Neural cell (in vitro differentiated cells): ENCODE measurements at regions not wholly inside any gene's neighbourhood (a gene's known extent, or its start where the extent isn't known, plus 50 kb on each side); places are given as distances from the start of the nearest gene placed in this dataset.

Experiments
- H2AFZ ChIP-seq: fragments of 200-600, 300-800 bp; sonication (generic), shearing (Covaris generic); 2 replicates; pipeline ENCODE4 v1.6.0; 2014; ENCODE audit warnings: low read depth, mild to moderate bottlenecking, antibody characterized with exemption, low read length, moderate library complexity
- H3F3A ChIP-seq: fragments of 200-600 bp; shearing (Covaris generic); 2 replicates; pipeline ENCODE4 v1.6.1; 2016; ENCODE audit warnings: mild to moderate bottlenecking, moderate library complexity, mixed read lengths, antibody characterized with exemption, low read length; ENCODE audit not compliant: insufficient read depth, poor library complexity, severe bottlenecking
- H3K27ac ChIP-seq: fragments of 200-600, 300-800 bp; sonication (generic), shearing (Covaris generic); 2 replicates; pipeline ENCODE4 v1.5.1; 2014; ENCODE audit warnings: mild to moderate bottlenecking, low read length, moderate library complexity
- H3K27me3 ChIP-seq: fragments of 300-800, 200-600 bp; sonication (generic), shearing (Covaris generic); 2 replicates; pipeline ENCODE4 v1.6.0; 2014; ENCODE audit warnings: mild to moderate bottlenecking, low read depth, low read length, moderate library complexity; ENCODE audit not compliant: insufficient read depth
- H3K36me3 ChIP-seq: fragments of 300-800, 200-600 bp; sonication (generic), shearing (Covaris generic); 2 replicates; pipeline ENCODE4 v1.5.1; 2014; ENCODE audit warnings: mild to moderate bottlenecking, antibody characterized with exemption, low read length, moderate library complexity; ENCODE audit not compliant: insufficient read depth
- H3K4me2 ChIP-seq: fragments of 300-800, 200-600 bp; sonication (generic), shearing (Covaris generic); 2 replicates; pipeline ENCODE4 v1.6.0; 2014; ENCODE audit warnings: mild to moderate bottlenecking, low read length
- H3K4me3 ChIP-seq: fragments of 300-800, 200-600 bp; sonication (generic), shearing (Covaris generic); 2 replicates; pipeline ENCODE4 v1.5.1; 2014; ENCODE audit warnings: mild to moderate bottlenecking, low read length, moderate library complexity
- H3K79me2 ChIP-seq: fragments of 200-600 bp; shearing (Covaris generic); replicated peaks from 2 replicates; pipeline ENCODE4 v1.6.0; 2014; ENCODE audit warnings: mild to moderate bottlenecking, low read length, moderate library complexity; ENCODE audit not compliant: insufficient read depth
- H3K9ac ChIP-seq: fragments of 300-800, 200-600 bp; sonication (generic), shearing (Covaris generic); 2 replicates; pipeline ENCODE4 v1.6.1; 2016; ENCODE audit warnings: mild to moderate bottlenecking, low read length, mixed read lengths
- H3K9me2 ChIP-seq: fragments of 200-600 bp; shearing (Covaris generic); 2 replicates; pipeline ENCODE4 v1.6.1; 2016; ENCODE audit warnings: mild to moderate bottlenecking, low read length, mixed read lengths; ENCODE audit not compliant: insufficient read depth
- H3K9me3 ChIP-seq: fragments of 200-600, 300-800 bp; sonication (generic), shearing (Covaris generic); 2 replicates; pipeline ENCODE4 v1.6.1; 2016; ENCODE audit warnings: mild to moderate bottlenecking, mixed run types, low read length, moderate library complexity, mixed read lengths
- H4K20me1 ChIP-seq: fragments of 200-600 bp; shearing (Covaris generic); 2 replicates; pipeline ENCODE4 v1.6.1; 2016; ENCODE audit warnings: mild to moderate bottlenecking, mixed run types; ENCODE audit not compliant: insufficient read depth
- CTCF ChIP-seq: fragments of 450-650 bp; IDR thresholded peaks from 2 replicates; pipeline ENCODE4 v1.5.1; 2014; ENCODE audit warnings: antibody characterized with exemption, mild to moderate bottlenecking, moderate library complexity; ENCODE audit not compliant: poor library complexity, severe bottlenecking
- EP300 ChIP-seq: fragments of 450-650 bp; conservative IDR thresholded peaks from 2 replicates; pipeline ENCODE4 v1.6.1; 2014; ENCODE audit warnings: antibody characterized with exemption, mild to moderate bottlenecking, moderate library complexity; ENCODE audit not compliant: poor library complexity, severe bottlenecking
- EZH2 ChIP-seq: fragments of 200-600, 300-800 bp; shearing (Covaris generic), sonication (generic); IDR thresholded peaks from 2 replicates; pipeline ENCODE4 v1.6.1; 2014; ENCODE audit warnings: antibody characterized with exemption, low read length, borderline replicate concordance, mild to moderate bottlenecking; ENCODE audit not compliant: insufficient read depth, poor library complexity, severe bottlenecking
- MXI1 ChIP-seq: fragments of 450-650 bp; conservative IDR thresholded peaks from 2 replicates; pipeline ENCODE4 v1.6.1; 2014; ENCODE audit warnings: antibody characterized with exemption, mild to moderate bottlenecking; ENCODE audit not compliant: poor library complexity, severe bottlenecking
- POLR2AphosphoS5 ChIP-seq: IDR thresholded peaks from 2 replicates; pipeline ENCODE4 v1.6.1; 2012
- RAD21 ChIP-seq: fragments of 450-650 bp; conservative IDR thresholded peaks from 2 replicates; pipeline ENCODE4 v1.6.1; 2014; ENCODE audit warnings: antibody characterized with exemption, mild to moderate bottlenecking, moderate library complexity
- REST ChIP-seq: IDR thresholded peaks from 2 replicates; pipeline ENCODE4 v1.6.1; 2012; ENCODE audit warnings: borderline replicate concordance
- SMC3 ChIP-seq: fragments of 450-650 bp; conservative IDR thresholded peaks from 2 replicates; pipeline ENCODE4 v1.6.1; 2014; ENCODE audit warnings: antibody characterized with exemption, mild to moderate bottlenecking, moderate library complexity; ENCODE audit not compliant: poor library complexity
- TAF1 ChIP-seq: IDR thresholded peaks from 2 replicates; pipeline ENCODE4 v1.6.1; 2012; ENCODE audit warnings: low read depth

- Histone ChIP-seq H3K36me3 (no peaks in the 10 kb centered on the region), H2AFZ (no peak overlapping the region), H3F3A (no peaks in the 10 kb centered on the region), H3K27ac (no peak overlapping the region), H3K4me3 (no peak overlapping the region), H3K4me2 (no peak overlapping the region), H3K9me3 (no peaks in the 10 kb centered on the region), H3K27me3 (no peaks in the 10 kb centered on the region), H3K79me2 (no peaks in the 10 kb centered on the region), H3K9ac (no peak overlapping the region), H4K20me1 (no peaks in the 10 kb centered on the region), H3K9me2 (no peaks in the 10 kb centered on the region)
- TF ChIP-seq SMC3, result no peak
- TF ChIP-seq CTCF, result no peak
- TF ChIP-seq POLR2AphosphoS5, result no peak
- TF ChIP-seq REST, result no peak
- TF ChIP-seq TAF1, result no peak
- no peak for TF ChIP-seq RAD21
- no peak for TF ChIP-seq EZH2
- no peak for TF ChIP-seq EP300
- TF ChIP-seq MXI1, result no peak
Observed at GRCh38 chr3:66692766-66693150, 191.9 kb upstream of the LRIG1 start.

- no peak overlapping the region for H3K27ac ChIP-seq
- H4K20me1 ChIP-seq, result no peaks in the 10 kb centered on the region
- no peaks in the 10 kb centered on the region for H3K27me3 ChIP-seq
- H3K9ac ChIP-seq, result no peak overlapping the region
- no peaks in the 10 kb centered on the region for H3F3A ChIP-seq
- no peaks in the 10 kb centered on the region for H3K36me3 ChIP-seq
- H3K4me2 ChIP-seq, result no peak overlapping the region
- no peaks in the 10 kb centered on the region for H3K9me3 ChIP-seq
- TF ChIP-seq EZH2, result no peak
- TF ChIP-seq EP300, result no peak
- no peak for TF ChIP-seq POLR2AphosphoS5
- no peak for TF ChIP-seq MXI1
- no peak for TF ChIP-seq REST
- no peak for TF ChIP-seq CTCF
- no peak for TF ChIP-seq TAF1
- TF ChIP-seq SMC3, result no peak
- no peak for TF ChIP-seq RAD21
- no peaks in the 10 kb centered on the region for H3K79me2 ChIP-seq
- no peak overlapping the region for H3K4me3 ChIP-seq
- no peak overlapping the region for H2AFZ ChIP-seq
- no peaks in the 10 kb centered on the region for H3K9me2 ChIP-seq
Observed at GRCh38 chr3:66693461-66694031, 192.7 kb upstream of the LRIG1 start.
